ENCODE measurements at regions not wholly inside any gene's neighbourhood (a gene's known extent, or its start where the extent isn't known, plus 50 kb on each side); places are given as distances from the start of the nearest gene placed in this dataset.

- TF ChIP-seq EZH2 (IDR thresholded peaks at IDR 0.05; ENCODE audit: insufficient read depth, poor library complexity, severe bottlenecking) (no peak), EZH2phosphoT487 (IDR thresholded peaks at IDR 0.05; ENCODE audit: insufficient read depth, low read depth) (no peak)
Measured at GRCh38 chr1:98027103-98027705, 106.4 kb upstream of the DPYD start.
